OCI-LY7 (cell line): ENCODE measurements at regions not wholly inside any gene's neighbourhood (a gene's known extent, or its start where the extent isn't known, plus 50 kb on each side); places are given as distances from the start of the nearest gene placed in this dataset.

Source experiments
- CTCF ChIP-seq: fragments of 200-600 bp; sonication (generic); conservative IDR thresholded peaks from 2 replicates; pipeline ENCODE4 v1.5.1; 2014; ENCODE audit warnings: mild to moderate bottlenecking, antibody characterized with exemption, low read length, moderate library complexity, mixed read lengths
- EZH2phosphoT487 ChIP-seq: fragments of 200-600 bp; sonication (generic); IDR thresholded peaks from 2 replicates; pipeline ENCODE4 v1.6.1; 2018; ENCODE audit warnings: low read depth, borderline replicate concordance, mild to moderate bottlenecking, mixed run types, antibody characterized with exemption, low read length, moderate library complexity, mixed read lengths

GRCh38 chr22:48603621-48604320, 1223.9 kb downstream of the BRD1 start:
- TF ChIP-seq CTCF: no peak
- TF ChIP-seq EZH2phosphoT487: no peak
